GM12864 (cell line): ENCODE measurements at regions not wholly inside any gene's neighbourhood (a gene's known extent, or its start where the extent isn't known, plus 50 kb on each side); places are given as distances from the start of the nearest gene placed in this dataset.
"Not testable (repeated sequence)": the region's sequence is repeated elsewhere in the genome, so short reads cannot be mapped to it uniquely, and the experiment has no call there.

Source experiments
- DNase-seq: peaks from one replicate; pipeline ENCODE4 v3.0.0-alpha.2; 2011; ENCODE audit warnings: low read depth
- H3K4me3 ChIP-seq: 2 replicates; pipeline ENCODE4 v1.5.1; 2011; ENCODE audit warnings: mild to moderate bottlenecking, low read depth, low read length, control low read depth
- TF ChIP-seq, protein P1 (sequence below): IDR thresholded peaks from 2 replicates; pipeline ENCODE4 v1.5.1; 2011; ENCODE audit warnings: low read depth, mild to moderate bottlenecking, moderate library complexity, low read length, control low read depth, inconsistent platforms; ENCODE audit errors: missing control alignments

GRCh38 chr5:17326600-17327037, 109.2 kb downstream of the BASP1 start:
- no peak for DNase-seq
- H3K4me3 ChIP-seq = no peak overlapping the region
- TF ChIP-seq, protein P1, sequence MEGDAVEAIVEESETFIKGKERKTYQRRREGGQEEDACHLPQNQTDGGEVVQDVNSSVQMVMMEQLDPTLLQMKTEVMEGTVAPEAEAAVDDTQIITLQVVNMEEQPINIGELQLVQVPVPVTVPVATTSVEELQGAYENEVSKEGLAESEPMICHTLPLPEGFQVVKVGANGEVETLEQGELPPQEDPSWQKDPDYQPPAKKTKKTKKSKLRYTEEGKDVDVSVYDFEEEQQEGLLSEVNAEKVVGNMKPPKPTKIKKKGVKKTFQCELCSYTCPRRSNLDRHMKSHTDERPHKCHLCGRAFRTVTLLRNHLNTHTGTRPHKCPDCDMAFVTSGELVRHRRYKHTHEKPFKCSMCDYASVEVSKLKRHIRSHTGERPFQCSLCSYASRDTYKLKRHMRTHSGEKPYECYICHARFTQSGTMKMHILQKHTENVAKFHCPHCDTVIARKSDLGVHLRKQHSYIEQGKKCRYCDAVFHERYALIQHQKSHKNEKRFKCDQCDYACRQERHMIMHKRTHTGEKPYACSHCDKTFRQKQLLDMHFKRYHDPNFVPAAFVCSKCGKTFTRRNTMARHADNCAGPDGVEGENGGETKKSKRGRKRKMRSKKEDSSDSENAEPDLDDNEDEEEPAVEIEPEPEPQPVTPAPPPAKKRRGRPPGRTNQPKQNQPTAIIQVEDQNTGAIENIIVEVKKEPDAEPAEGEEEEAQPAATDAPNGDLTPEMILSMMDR = no peak

- H3K4me3 ChIP-seq = no peak overlapping the region
- TF ChIP-seq, protein P1 = no peak
- DNase-seq = no peak
Observed at GRCh38 chr5:17327048-17327625, 109.7 kb downstream of the BASP1 start.

GRCh38 chr5:17329571-17329970, 112.1 kb downstream of the BASP1 start:
- DNase-seq = no peak
- TF ChIP-seq, protein P1 = no peak
- no peak overlapping the region for H3K4me3 ChIP-seq

GRCh38 chr5:17330386-17330785, 113.0 kb downstream of the BASP1 start:
- no peak overlapping the region for H3K4me3 ChIP-seq
- TF ChIP-seq, protein P1 = no peak
- no peak for DNase-seq

DNA sequence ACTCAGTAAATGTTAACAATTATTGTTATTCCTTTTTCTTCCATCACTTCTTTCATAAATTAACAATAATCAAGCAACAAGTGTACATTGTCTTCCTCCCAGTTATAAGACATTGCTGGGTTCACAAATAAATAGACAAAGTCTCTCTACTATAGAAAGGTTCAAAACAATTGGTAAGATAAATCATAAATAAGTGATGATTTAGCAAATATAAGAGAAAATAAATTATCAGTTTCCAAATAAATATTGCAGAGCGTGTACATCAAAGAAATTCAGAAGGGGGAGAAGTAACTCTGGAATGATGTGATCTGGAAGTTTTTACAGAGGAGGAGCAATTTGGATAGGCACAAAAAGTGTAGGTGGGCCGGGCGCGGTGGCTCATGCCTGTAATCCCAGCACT, 114.2 kb downstream of the BASP1 start:
- TF ChIP-seq, protein P1 = no peak
- no peak overlapping the region for H3K4me3 ChIP-seq
- no peak for DNase-seq

DNA sequence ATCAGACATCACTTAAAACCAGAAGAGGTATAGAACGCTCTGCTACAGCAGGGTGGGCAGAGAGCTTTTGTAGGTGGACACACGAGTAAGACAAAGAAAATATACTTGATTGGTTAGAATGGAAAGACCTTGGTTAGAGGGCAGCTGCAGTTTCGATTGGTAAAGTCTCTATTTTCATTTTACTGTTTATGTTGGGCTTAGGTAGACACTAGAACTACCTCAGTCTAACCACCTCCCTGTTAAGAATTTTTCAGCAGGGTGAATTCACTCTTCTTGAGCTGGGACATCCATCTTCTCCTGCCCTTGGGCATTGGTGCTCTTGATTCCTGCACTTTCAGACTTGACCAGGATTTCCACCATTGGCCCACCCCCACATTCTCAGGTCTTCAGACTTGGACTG, 116.3 kb downstream of the BASP1 start:
- DNase-seq = no peak
- no peak overlapping the region for H3K4me3 ChIP-seq
- TF ChIP-seq, protein P1 = no peak

- no peak for DNase-seq
- TF ChIP-seq, protein P1 = no peak
- no peak overlapping the region for H3K4me3 ChIP-seq
Observed at GRCh38 chr5:17336054-17336453, 118.6 kb downstream of the BASP1 start.

DNA sequence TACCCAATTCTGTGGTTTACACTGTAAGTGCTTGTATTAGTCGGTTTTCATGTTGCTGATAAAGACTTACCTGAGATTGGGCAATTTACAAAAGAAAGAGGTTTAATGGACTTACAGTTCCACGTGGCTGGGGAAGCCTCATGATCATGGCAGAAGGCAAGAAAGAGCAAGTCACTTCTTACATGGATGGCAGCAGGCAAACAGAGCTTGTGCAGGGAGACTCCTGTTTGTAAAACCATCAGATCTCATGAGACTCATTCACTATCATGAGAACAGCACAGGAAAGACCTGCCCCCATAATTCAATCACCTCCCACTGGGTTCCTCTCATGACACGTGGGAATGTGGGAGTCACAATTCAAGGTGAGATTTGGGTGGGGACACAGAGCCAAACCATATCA, 119.3 kb downstream of the BASP1 start:
- not testable (repeated sequence) for DNase-seq

More for the DNA sequence above, 119.3 kb downstream of the BASP1 start:
- not testable (repeated sequence) for H3K4me3 ChIP-seq
